Cardiac muscle cell (in vitro differentiated cells and primary cell): ENCODE measurements at regions not wholly inside any gene's neighbourhood (a gene's known extent, or its start where the extent isn't known, plus 50 kb on each side); places are given as distances from the start of the nearest gene placed in this dataset.

Experiments used
- DNase-seq, 2 donors: peaks; one replicate each; pipeline versions ENCODE4 v3.0.0 to v3.0.0-alpha.2; 2010 to 2017; ENCODE audit warnings: low read depth in 1 of 2, low spot score in 1 of 2
- H3K27ac ChIP-seq: fragments of 200-600 bp; sonication (generic); 2 replicates; pipeline ENCODE4 v1.5.1; 2016
- H3K27me3 ChIP-seq: fragments of 200-600 bp; sonication (generic); 2 replicates; pipeline ENCODE4 v1.6.0; 2016; ENCODE audit warnings: control low read depth
- H3K36me3 ChIP-seq: fragments of 200-600 bp; sonication (generic); 2 replicates; pipeline ENCODE4 v1.5.1; 2016; ENCODE audit warnings: control low read depth
- H3K4me1 ChIP-seq: fragments of 200-600 bp; sonication (generic); 2 replicates; pipeline ENCODE4 v1.8.1; 2017; ENCODE audit warnings: low read depth, mild to moderate bottlenecking, mixed run types
- H3K4me3 ChIP-seq: fragments of 200-600 bp; sonication (generic); 2 replicates; pipeline ENCODE4 v1.5.1; 2016; ENCODE audit warnings: mild to moderate bottlenecking
- H3K9me3 ChIP-seq: fragments of 200-600 bp; sonication (generic); 2 replicates; pipeline ENCODE4 v1.5.1; 2017; ENCODE audit warnings: low read depth, mild to moderate bottlenecking, control low read depth
- TF ChIP-seq, protein P1 (sequence below): IDR thresholded peaks from 2 replicates; pipeline ENCODE4 v1.5.1; 2012; ENCODE audit warnings: low read depth, mild to moderate bottlenecking, low read length

DNA sequence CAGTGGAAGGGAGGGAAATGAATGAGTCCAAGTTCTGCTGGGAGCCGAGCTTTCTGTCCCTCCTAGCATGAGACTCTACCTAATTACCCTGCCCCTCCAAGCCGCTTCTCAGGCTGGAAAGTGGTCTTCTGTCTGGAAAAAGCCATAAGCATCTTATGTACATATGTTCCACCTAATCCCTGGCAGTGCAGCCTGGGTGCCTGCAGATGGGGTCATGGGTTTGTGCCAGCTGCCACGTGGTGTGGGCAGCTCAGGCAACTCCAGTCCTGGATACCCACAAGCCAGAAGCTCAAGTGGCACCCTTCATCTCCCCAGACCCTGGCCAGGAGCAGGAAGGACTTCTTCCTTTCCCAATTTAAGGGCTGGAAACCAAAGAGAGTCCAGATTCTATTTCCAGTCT lies 253.1 kb downstream of the LY86 start:
- Histone ChIP-seq H3K9me3 (no peaks in the 10 kb centered on the region), H3K27me3 (peaks cover 3% of the 10 kb centered on the region), H3K4me1 (no peaks in the 10 kb centered on the region)

DNA sequence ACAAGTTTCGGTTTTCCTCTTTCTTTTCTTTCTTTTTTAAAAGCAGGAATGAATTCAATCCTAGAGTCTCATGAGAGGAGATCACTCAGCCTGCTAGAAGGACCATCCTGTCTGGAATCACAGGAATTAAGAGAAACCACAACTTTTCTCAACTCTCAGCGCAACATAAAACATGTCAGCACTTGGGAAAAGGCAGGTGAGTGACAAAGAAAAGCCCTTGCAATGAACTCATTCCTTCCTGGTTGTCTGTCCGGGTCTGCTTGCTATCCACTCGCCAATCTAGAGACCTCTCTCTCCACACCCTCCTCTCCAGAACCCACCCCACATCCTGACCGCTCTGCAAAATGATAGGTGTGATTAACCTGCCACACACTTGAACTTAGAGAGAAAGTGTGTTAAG lies 253.8 kb downstream of the LY86 start:
- no peak for DNase-seq
- H3K27ac ChIP-seq: no peak overlapping the region
- no peaks in the 10 kb centered on the region for H3K9me3 ChIP-seq
- peaks cover 3% of the 10 kb centered on the region for H3K27me3 ChIP-seq
- TF ChIP-seq, protein P1, sequence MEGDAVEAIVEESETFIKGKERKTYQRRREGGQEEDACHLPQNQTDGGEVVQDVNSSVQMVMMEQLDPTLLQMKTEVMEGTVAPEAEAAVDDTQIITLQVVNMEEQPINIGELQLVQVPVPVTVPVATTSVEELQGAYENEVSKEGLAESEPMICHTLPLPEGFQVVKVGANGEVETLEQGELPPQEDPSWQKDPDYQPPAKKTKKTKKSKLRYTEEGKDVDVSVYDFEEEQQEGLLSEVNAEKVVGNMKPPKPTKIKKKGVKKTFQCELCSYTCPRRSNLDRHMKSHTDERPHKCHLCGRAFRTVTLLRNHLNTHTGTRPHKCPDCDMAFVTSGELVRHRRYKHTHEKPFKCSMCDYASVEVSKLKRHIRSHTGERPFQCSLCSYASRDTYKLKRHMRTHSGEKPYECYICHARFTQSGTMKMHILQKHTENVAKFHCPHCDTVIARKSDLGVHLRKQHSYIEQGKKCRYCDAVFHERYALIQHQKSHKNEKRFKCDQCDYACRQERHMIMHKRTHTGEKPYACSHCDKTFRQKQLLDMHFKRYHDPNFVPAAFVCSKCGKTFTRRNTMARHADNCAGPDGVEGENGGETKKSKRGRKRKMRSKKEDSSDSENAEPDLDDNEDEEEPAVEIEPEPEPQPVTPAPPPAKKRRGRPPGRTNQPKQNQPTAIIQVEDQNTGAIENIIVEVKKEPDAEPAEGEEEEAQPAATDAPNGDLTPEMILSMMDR: no peak
- no peaks in the 10 kb centered on the region for H3K36me3 ChIP-seq
- no peaks in the 10 kb centered on the region for H3K4me1 ChIP-seq
- H3K4me3 ChIP-seq: no peak overlapping the region

More for the DNA sequence above, 253.1 kb downstream of the LY86 start:
- no peaks in the 10 kb centered on the region for H3K36me3 ChIP-seq
- TF ChIP-seq, protein P1: no peak
- no peak overlapping the region for H3K4me3 ChIP-seq
- no peak overlapping the region for H3K27ac ChIP-seq
- DNase-seq: no peak

DNA sequence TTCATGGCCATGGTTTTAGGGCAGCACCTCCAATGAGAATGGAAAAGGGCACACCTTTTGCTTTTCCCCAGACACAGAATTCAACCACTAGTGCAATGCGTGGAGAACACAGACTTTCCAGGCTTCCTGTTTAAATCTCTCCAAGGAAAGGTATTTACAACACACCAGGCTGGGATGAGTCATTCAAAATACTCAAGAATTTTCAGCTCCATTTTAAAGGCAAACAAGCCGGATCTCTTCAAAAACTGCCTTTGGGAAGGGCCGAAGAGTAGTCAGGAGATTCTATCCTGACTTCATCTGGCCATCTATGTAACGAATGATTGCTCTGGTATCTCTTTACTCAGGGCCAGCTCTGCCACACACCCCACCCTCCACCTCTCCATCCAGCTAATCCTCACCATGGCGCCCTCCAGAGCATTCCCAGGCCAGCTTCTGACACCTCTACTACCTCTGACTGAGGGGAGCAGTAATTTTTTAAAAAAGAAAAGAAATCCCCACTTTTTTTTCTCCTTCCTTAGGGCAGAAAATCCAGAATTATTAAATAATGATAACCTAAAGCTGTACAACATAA lies 254.6 kb downstream of the LY86 start:
- peak in 1 of 2 donors; percentile 57 for DNase-seq

DNA sequence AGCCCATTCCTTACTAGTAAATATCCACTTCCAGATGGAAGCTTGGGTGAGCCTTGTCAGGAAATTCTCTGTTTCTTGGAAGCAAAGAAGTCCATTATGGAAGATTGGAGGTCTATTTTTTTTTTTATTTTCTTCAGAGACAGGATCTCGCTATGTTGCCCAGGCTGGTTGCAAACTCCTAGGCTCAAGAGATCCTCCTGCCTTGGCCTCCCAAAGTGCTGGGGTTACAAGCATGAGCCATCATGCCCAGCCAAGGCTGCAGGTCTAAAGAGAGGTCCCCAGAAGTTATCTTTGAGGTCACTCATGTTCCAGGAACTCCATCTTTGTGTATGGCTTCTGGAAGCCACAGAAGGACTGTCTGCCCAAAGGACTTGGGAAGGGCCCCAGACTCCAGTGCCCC lies 255.3 kb downstream of the LY86 start:
- H3K27me3 ChIP-seq: peaks cover 3% of the 10 kb centered on the region
- H3K9me3 ChIP-seq: no peaks in the 10 kb centered on the region
- no peaks in the 10 kb centered on the region for H3K36me3 ChIP-seq
- no peak overlapping the region for H3K4me3 ChIP-seq
- no peaks in the 10 kb centered on the region for H3K4me1 ChIP-seq
- TF ChIP-seq, protein P1: no peak
- no peak overlapping the region for H3K27ac ChIP-seq
- DNase-seq: no peak

More for the DNA sequence above, 254.6 kb downstream of the LY86 start:
- Histone ChIP-seq H3K36me3 (no peaks in the 10 kb centered on the region), H3K27me3 (peaks cover 3% of the 10 kb centered on the region), H3K9me3 (no peaks in the 10 kb centered on the region), H3K4me1 (no peaks in the 10 kb centered on the region), H3K27ac (no peak overlapping the region), H3K4me3 (no peak overlapping the region)
- TF ChIP-seq, protein P1: no peak

DNA sequence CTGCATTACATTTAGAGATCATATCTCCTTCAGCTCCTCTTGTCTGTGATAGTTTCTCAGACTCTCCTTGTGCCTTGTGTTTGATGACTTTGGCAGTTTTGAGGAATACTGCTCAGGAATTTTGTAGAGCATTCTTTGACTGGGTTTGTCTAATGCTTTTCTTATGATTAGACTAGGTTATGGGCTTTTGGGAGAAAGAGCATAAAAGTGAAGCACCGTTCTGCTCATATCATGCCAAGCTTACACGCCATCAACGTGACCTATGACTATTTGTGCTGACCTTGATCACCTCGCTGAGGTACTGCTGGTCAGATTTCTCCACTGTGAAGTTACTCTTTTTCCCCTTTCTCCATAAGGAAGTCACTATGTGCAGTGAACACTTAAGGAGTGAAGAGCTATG lies 256.0 kb downstream of the LY86 start:
- no peaks in the 10 kb centered on the region for H3K36me3 ChIP-seq
- no peaks in the 10 kb centered on the region for H3K4me1 ChIP-seq
- H3K9me3 ChIP-seq: no peaks in the 10 kb centered on the region
- H3K27ac ChIP-seq: no peak overlapping the region
- H3K27me3 ChIP-seq: peaks cover 3% of the 10 kb centered on the region
- TF ChIP-seq, protein P1: no peak
- DNase-seq: no peak
- H3K4me3 ChIP-seq: no peak overlapping the region
